PC-9 (cell line): ENCODE measurements at regions not wholly inside any gene's neighbourhood (a gene's known extent, or its start where the extent isn't known, plus 50 kb on each side); places are given as distances from the start of the nearest gene placed in this dataset.

Experiments used
- EZH2 ChIP-seq: fragments of 200-600 bp; sonication (generic); IDR thresholded peaks from 2 replicates; pipeline ENCODE4 v1.8.0; 2017; ENCODE audit warnings: antibody characterized with exemption, low read depth
- TF ChIP-seq, protein P1 (sequence below): fragments of 200-600 bp; sonication (generic); conservative IDR thresholded peaks from 2 replicates; pipeline ENCODE4 v1.6.1; 2017; ENCODE audit warnings: mixed run types, antibody characterized with exemption, mild to moderate bottlenecking, moderate library complexity

DNA sequence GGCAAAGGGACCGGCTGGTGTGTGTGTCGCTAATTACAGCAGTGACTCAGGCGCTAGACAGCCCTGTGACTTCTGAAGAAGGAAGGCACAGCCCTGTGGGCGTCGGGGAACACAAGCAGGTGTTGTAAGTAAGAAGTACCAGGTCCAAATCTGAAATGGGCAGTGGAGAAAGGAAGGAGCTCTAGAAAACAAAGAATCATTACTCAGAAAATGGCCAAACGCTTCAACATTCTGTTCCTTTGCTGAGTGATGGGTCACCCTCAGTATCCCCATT lies 106.8 kb downstream of the PXDC1 start:
- no peak for TF ChIP-seq EZH2
- TF ChIP-seq, protein P1, sequence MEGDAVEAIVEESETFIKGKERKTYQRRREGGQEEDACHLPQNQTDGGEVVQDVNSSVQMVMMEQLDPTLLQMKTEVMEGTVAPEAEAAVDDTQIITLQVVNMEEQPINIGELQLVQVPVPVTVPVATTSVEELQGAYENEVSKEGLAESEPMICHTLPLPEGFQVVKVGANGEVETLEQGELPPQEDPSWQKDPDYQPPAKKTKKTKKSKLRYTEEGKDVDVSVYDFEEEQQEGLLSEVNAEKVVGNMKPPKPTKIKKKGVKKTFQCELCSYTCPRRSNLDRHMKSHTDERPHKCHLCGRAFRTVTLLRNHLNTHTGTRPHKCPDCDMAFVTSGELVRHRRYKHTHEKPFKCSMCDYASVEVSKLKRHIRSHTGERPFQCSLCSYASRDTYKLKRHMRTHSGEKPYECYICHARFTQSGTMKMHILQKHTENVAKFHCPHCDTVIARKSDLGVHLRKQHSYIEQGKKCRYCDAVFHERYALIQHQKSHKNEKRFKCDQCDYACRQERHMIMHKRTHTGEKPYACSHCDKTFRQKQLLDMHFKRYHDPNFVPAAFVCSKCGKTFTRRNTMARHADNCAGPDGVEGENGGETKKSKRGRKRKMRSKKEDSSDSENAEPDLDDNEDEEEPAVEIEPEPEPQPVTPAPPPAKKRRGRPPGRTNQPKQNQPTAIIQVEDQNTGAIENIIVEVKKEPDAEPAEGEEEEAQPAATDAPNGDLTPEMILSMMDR: no peak
